PC-9 (cell line): ENCODE measurements at regions not wholly inside any gene's neighbourhood (a gene's known extent, or its start where the extent isn't known, plus 50 kb on each side); places are given as distances from the start of the nearest gene placed in this dataset.

Experiments
- BruUV-seq: library from RNA; stranded (reverse); fragments of 400-500 nt; replicated peaks from 2 replicates; lab custom pipeline; 2021; lab: Mats Ljungman, UMichigan
- CTCF ChIA-PET: fragments of 300-600 bp; sonication (Branson Sonifier 250); formaldehyde crosslinking; loops from one replicate; lab custom pipeline; 2022; ENCODE audit warnings: antibody characterized with exemption; lab: Charles Lee
- POLR2A ChIA-PET: fragments of 300-600 bp; sonication (Branson Sonifier 250); formaldehyde crosslinking; loops from one replicate; lab custom pipeline; 2022; ENCODE audit warnings: antibody characterized with exemption; ENCODE audit not compliant: unreplicated experiment; lab: Charles Lee
- DNase-seq, 2 experiments: peaks; one replicate each; pipeline versions ENCODE4 v3.0.0 to v3.0.0-alpha.2; 2015 to 2022; ENCODE audit warnings: mixed read lengths in 1 of 2
- H2AFZ ChIP-seq: fragments of 200-600 bp; sonication (generic); 2 replicates; pipeline ENCODE4 v1.8.1; 2017; ENCODE audit warnings: antibody characterized with exemption
- H3F3A ChIP-seq: fragments of 200-600 bp; sonication (generic); 2 replicates; pipeline ENCODE4 v1.8.1; 2017; ENCODE audit warnings: antibody characterized with exemption, mild to moderate bottlenecking, low read depth; ENCODE audit not compliant: insufficient read depth
- H3K27ac ChIP-seq: fragments of 200-600 bp; sonication (generic); 2 replicates; pipeline ENCODE4 v1.6.1; 2016; ENCODE audit warnings: mixed run types
- H3K27me3 ChIP-seq: fragments of 200-600 bp; sonication (generic); 2 replicates; pipeline ENCODE4 v1.6.1; 2016; ENCODE audit warnings: low read depth, mixed run types; ENCODE audit not compliant: insufficient read depth
- H3K36me3 ChIP-seq: fragments of 200-600 bp; sonication (generic); 2 replicates; pipeline ENCODE4 v1.6.1; 2016; ENCODE audit warnings: low read depth, mixed run types
- H3K4me1 ChIP-seq: fragments of 200-600 bp; sonication (generic); replicated peaks from 2 replicates; pipeline ENCODE4 v1.6.1; 2016; ENCODE audit warnings: mixed run types; ENCODE audit not compliant: insufficient read depth
- H3K4me2 ChIP-seq: fragments of 200-600 bp; sonication (generic); 2 replicates; pipeline ENCODE4 v1.6.1; 2017; ENCODE audit warnings: mixed run types
- H3K4me3 ChIP-seq: fragments of 200-600 bp; sonication (generic); 2 replicates; pipeline ENCODE4 v1.6.1; 2016; ENCODE audit warnings: mixed run types
- H3K79me2 ChIP-seq: fragments of 200-600 bp; sonication (generic); 2 replicates; pipeline ENCODE4 v1.6.1; 2017; ENCODE audit warnings: low read depth, mixed run types
- H3K9me2 ChIP-seq: fragments of 200-600 bp; sonication (generic); 2 replicates; pipeline ENCODE4 v1.8.1; 2017; ENCODE audit warnings: mild to moderate bottlenecking; ENCODE audit not compliant: insufficient read depth
- H3K9me3 ChIP-seq: fragments of 200-600 bp; sonication (generic); 2 replicates; pipeline ENCODE4 v1.8.1; 2016; ENCODE audit warnings: low read depth; ENCODE audit not compliant: insufficient read depth
- H4K20me1 ChIP-seq: fragments of 200-600 bp; sonication (generic); 2 replicates; pipeline ENCODE4 v1.8.1; 2017; ENCODE audit not compliant: insufficient read depth
- EZH2 ChIP-seq: fragments of 200-600 bp; sonication (generic); IDR thresholded peaks from 2 replicates; pipeline ENCODE4 v1.8.0; 2017; ENCODE audit warnings: antibody characterized with exemption, low read depth
- intact Hi-C: fragments of 100-400 bp; cut with micrococcal nuclease; formaldehyde crosslinking; loops from one replicate; pipeline ENCODE4 v1.10.0; 2022; ENCODE audit not compliant: unreplicated experiment
- TF ChIP-seq, protein P1 (sequence below): fragments of 200-600 bp; sonication (generic); conservative IDR thresholded peaks from 2 replicates; pipeline ENCODE4 v1.6.1; 2017; ENCODE audit warnings: mixed run types, antibody characterized with exemption, mild to moderate bottlenecking, moderate library complexity

DNA sequence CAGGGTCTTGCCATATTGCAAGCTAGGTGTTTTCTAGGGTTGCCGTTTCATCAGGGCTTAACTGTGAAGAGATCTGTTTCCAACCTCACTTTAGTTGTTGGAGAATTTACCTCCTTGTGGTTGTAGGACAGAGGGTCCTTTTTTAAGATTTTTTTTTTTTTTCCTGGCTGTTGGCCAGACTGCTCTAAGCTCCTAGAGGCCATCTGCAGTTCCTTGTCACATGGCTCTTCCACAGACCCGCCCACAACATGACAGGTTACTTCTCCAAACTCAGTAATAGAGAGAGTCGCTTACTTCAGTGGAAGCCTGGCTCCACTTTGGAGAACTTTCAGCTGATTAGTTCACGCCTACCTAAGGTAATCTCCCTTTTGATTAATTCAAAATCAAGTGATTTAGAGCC, 543.7 kb downstream of the DMRTA1 start:
- ChIA-PET CTCF (interaction anchor here (0.6 kb wide), 1 partner anchor 1880 kb away, joined by 7 read pairs; no protein-coding TSS in a partner anchor), POLR2A (no interaction called here)
- no peak for TF ChIP-seq EZH2
- TF ChIP-seq, protein P1, sequence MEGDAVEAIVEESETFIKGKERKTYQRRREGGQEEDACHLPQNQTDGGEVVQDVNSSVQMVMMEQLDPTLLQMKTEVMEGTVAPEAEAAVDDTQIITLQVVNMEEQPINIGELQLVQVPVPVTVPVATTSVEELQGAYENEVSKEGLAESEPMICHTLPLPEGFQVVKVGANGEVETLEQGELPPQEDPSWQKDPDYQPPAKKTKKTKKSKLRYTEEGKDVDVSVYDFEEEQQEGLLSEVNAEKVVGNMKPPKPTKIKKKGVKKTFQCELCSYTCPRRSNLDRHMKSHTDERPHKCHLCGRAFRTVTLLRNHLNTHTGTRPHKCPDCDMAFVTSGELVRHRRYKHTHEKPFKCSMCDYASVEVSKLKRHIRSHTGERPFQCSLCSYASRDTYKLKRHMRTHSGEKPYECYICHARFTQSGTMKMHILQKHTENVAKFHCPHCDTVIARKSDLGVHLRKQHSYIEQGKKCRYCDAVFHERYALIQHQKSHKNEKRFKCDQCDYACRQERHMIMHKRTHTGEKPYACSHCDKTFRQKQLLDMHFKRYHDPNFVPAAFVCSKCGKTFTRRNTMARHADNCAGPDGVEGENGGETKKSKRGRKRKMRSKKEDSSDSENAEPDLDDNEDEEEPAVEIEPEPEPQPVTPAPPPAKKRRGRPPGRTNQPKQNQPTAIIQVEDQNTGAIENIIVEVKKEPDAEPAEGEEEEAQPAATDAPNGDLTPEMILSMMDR, result no peak

DNA sequence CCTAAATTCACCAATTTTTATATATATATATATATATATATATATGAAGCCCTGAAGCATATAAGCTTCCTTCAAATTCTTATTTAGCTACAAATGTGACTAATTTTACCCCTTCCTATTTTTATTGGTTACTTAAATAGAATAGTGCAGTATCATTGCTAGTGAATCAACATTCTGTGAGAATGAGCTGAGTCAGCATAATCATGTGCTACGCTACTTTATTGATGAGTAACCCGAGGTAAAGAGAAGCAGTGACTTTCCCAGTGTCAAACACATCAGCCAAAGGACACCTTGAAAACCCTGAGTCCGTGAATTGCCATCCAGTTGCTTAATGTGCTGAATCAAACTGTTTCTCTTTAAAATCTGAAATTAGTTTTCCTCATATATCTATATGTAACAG, 546.2 kb downstream of the DMRTA1 start:
- no peak for DNase-seq
- Histone ChIP-seq H3K79me2 (no peaks in the 10 kb centered on the region), H4K20me1 (no peaks in the 10 kb centered on the region), H3K4me2 (no peak overlapping the region), H3F3A (no peaks in the 10 kb centered on the region), H3K9me3 (0 out of 2 replicates have a peak, but pooled peaks cover 1% of the 10 kb centered on the region), H3K9me2 (no peaks in the 10 kb centered on the region), H3K27me3 (no peaks in the 10 kb centered on the region), H2AFZ (no peak overlapping the region), H3K27ac (no peak overlapping the region), H3K4me3 (no peak overlapping the region), H3K36me3 (no peaks in the 10 kb centered on the region), H3K4me1 (no peaks in the 10 kb centered on the region)
- ChIA-PET POLR2A (no interaction called here), CTCF (no interaction called here)
- intact Hi-C loops, result no loop called here
- BruUV-seq, result no TSS peak
- no peak for TF ChIP-seq EZH2
- TF ChIP-seq, protein P1, result no peak

More for the DNA sequence above, 543.7 kb downstream of the DMRTA1 start:
- Histone ChIP-seq H3K27me3 (no peaks in the 10 kb centered on the region), H3K9me3 (no peaks in the 10 kb centered on the region), H3K4me2 (no peak overlapping the region), H3K79me2 (no peaks in the 10 kb centered on the region), H3K36me3 (no peaks in the 10 kb centered on the region), H3F3A (no peaks in the 10 kb centered on the region), H3K27ac (no peak overlapping the region), H3K4me3 (no peak overlapping the region), H4K20me1 (no peaks in the 10 kb centered on the region), H3K4me1 (no peaks in the 10 kb centered on the region), H2AFZ (no peak overlapping the region), H3K9me2 (no peaks in the 10 kb centered on the region)
- no peak for DNase-seq
- intact Hi-C loops, result no loop called here
- no TSS peak for BruUV-seq

DNA sequence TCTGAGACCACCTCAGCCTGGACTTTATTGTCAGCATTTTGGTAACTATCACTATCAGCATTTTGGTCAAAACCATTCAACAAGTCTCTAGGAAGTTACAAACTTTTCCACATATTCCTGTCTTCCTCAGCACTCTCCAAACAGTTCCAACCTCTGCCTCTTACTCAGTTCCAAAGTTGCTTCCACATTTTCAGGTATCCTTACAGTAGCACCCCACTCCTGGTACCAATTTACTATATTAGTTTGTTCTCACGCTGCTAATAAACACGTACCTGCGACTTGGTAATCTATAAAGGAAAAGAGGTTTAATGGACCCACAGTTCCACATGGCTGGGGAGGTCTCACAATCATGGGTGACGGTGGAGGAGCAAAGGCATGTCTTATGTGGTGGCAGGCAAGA, 551.3 kb downstream of the DMRTA1 start:
- Histone ChIP-seq H3K4me2 (no peak overlapping the region), H3K79me2 (no peaks in the 10 kb centered on the region), H3K27ac (no peak overlapping the region), H3K9me2 (no peaks in the 10 kb centered on the region), H3K36me3 (no peaks in the 10 kb centered on the region), H3K9me3 (peaks cover 5% of the 10 kb centered on the region; the same call in 1 of the 2 replicates), H2AFZ (no peak overlapping the region), H4K20me1 (no peaks in the 10 kb centered on the region), H3K27me3 (no peaks in the 10 kb centered on the region), H3K4me3 (no peak overlapping the region), H3K4me1 (no peaks in the 10 kb centered on the region), H3F3A (no peaks in the 10 kb centered on the region)
- no peak for DNase-seq
- POLR2A ChIA-PET, result no interaction called here
- no peak for TF ChIP-seq EZH2
- TF ChIP-seq, protein P1, result no peak
- no TSS peak for BruUV-seq
- intact Hi-C loops, result no loop called here
- CTCF ChIA-PET, result no interaction called here
